IMR-90 (cell line): ENCODE measurements at regions not wholly inside any gene's neighbourhood (a gene's known extent, or its start where the extent isn't known, plus 50 kb on each side); places are given as distances from the start of the nearest gene placed in this dataset.

Source experiments
- ATAC-seq: fragments of 200-7000 bp; cut with Tn5 transposase; 2 replicates; pipeline ENCODE4 v1.9.1; 2020; ENCODE audit warnings: low read depth, mild to moderate bottlenecking, moderate library complexity
- BruUV-seq: library from RNA; stranded (reverse); fragments of 400-500 nt; replicated peaks from 2 replicates; lab custom pipeline; 2021; lab: Mats Ljungman, UMichigan
- CTCF ChIA-PET: fragments of 300-600 bp; formaldehyde crosslinking; extraction: SDS; loops from one replicate; lab custom pipeline; 2021; ENCODE audit warnings: antibody characterized with exemption; lab: Yijun Ruan, JAX
- POLR2A ChIA-PET: fragments of 300-600 bp; sonication (Branson Sonifier 250); formaldehyde crosslinking; loops from one replicate; lab custom pipeline; 2022; ENCODE audit warnings: antibody characterized with exemption; ENCODE audit not compliant: unreplicated experiment; lab: Charles Lee
- DNase-seq: peaks from one replicate; pipeline ENCODE4 v3.0.0; 2013
- H2AFZ ChIP-seq: replicated peaks from 2 replicates; pipeline ENCODE3; 2013; ENCODE audit warnings: low read length, mild to moderate bottlenecking; ENCODE audit not compliant: poor library complexity
- H2AK5ac ChIP-seq: 2 replicates; pipeline ENCODE4 v1.6.1; 2013; ENCODE audit warnings: low read depth, low read length, inconsistent platforms
- H2AK9ac ChIP-seq: replicated peaks from 2 replicates; pipeline ENCODE3; 2013; ENCODE audit warnings: mild to moderate bottlenecking, low read depth, low read length, moderate library complexity; ENCODE audit not compliant: poor library complexity
- H2BK120ac ChIP-seq: 2 replicates; pipeline ENCODE4 v1.6.1; 2013; ENCODE audit warnings: low read depth, low read length, inconsistent platforms
- H2BK15ac ChIP-seq: 3 replicates; pipeline ENCODE4 v1.6.1; 2013; ENCODE audit warnings: low read depth, low read length, inconsistent platforms
- H2BK20ac ChIP-seq: 2 replicates; pipeline ENCODE4 v1.6.1; 2013; ENCODE audit warnings: low read depth, mild to moderate bottlenecking, inconsistent platforms, low read length, moderate library complexity
- H2BK5ac ChIP-seq: 2 replicates; pipeline ENCODE4 v1.6.1; 2013; ENCODE audit warnings: mild to moderate bottlenecking, low read depth, low read length, inconsistent platforms; ENCODE audit not compliant: poor library complexity, severe bottlenecking
- H3K14ac ChIP-seq: replicated peaks from 2 replicates; pipeline ENCODE4 v1.6.1; 2013; ENCODE audit warnings: low read depth, low read length, inconsistent platforms
- H3K18ac ChIP-seq: 2 replicates; pipeline ENCODE4 v1.6.1; 2013; ENCODE audit warnings: low read depth, low read length, control low read depth
- H3K23ac ChIP-seq: 2 replicates; pipeline ENCODE4 v1.6.1; 2013; ENCODE audit warnings: low read depth, low read length, inconsistent platforms
- H3K27ac ChIP-seq: 2 replicates; pipeline ENCODE4 v1.5.1; 2013; ENCODE audit warnings: mild to moderate bottlenecking, control low read depth, low read length; ENCODE audit not compliant: insufficient read depth
- H3K27me3 ChIP-seq: 2 replicates; pipeline ENCODE4 v1.6.1; 2013; ENCODE audit warnings: low read length; ENCODE audit not compliant: control insufficient read depth, insufficient read depth
- H3K36me3 ChIP-seq: 2 replicates; pipeline ENCODE4 v1.6.1; 2013; ENCODE audit warnings: low read length, mixed read lengths; ENCODE audit not compliant: control insufficient read depth, insufficient read depth
- H3K4ac ChIP-seq: 2 replicates; pipeline ENCODE4 v1.6.1; 2013; ENCODE audit warnings: low read depth, low read length, inconsistent platforms
- H3K4me1 ChIP-seq: 2 replicates; pipeline ENCODE4 v1.6.1; 2013; ENCODE audit warnings: low read length, mixed read lengths; ENCODE audit not compliant: control insufficient read depth, insufficient read depth
- H3K4me2 ChIP-seq: 2 replicates; pipeline ENCODE4 v1.6.1; 2013; ENCODE audit warnings: low read depth, mild to moderate bottlenecking, control low read depth, low read length, moderate library complexity
- H3K4me3 ChIP-seq: 2 replicates; pipeline ENCODE4 v1.5.1; 2013; ENCODE audit warnings: low read depth, mild to moderate bottlenecking, control low read depth, low read length, moderate library complexity; ENCODE audit not compliant: insufficient read depth
- H3K56ac ChIP-seq: 2 replicates; pipeline ENCODE4 v1.6.1; 2013; ENCODE audit warnings: low read length, inconsistent platforms; ENCODE audit not compliant: insufficient read depth; ENCODE audit errors: extremely low read depth
- H3K79me1 ChIP-seq, 2 experiments: 2 replicates each; pipeline ENCODE4 v1.6.1; 2013; ENCODE audit warnings: low read length in 2 of 2, inconsistent platforms in 1 of 2, low read depth in 1 of 2
- H3K9ac ChIP-seq: 2 replicates; pipeline ENCODE4 v1.6.1; 2013; ENCODE audit warnings: low read depth, low read length, control low read depth
- H3K9me1 ChIP-seq: 2 replicates; pipeline ENCODE4 v1.6.1; 2013; ENCODE audit warnings: low read length, inconsistent platforms; ENCODE audit not compliant: insufficient read depth
- H3K9me3 ChIP-seq: 2 replicates; pipeline ENCODE4 v1.6.1; 2013; ENCODE audit warnings: low read length; ENCODE audit not compliant: control insufficient read depth, insufficient read depth
- H4K20me1 ChIP-seq: 2 replicates; pipeline ENCODE4 v1.6.1; 2013; ENCODE audit warnings: low read length, inconsistent platforms; ENCODE audit not compliant: insufficient read depth
- H4K5ac ChIP-seq: 2 replicates; pipeline ENCODE4 v1.6.1; 2013; ENCODE audit warnings: mild to moderate bottlenecking, low read depth, low read length, control low read depth
- H4K8ac ChIP-seq, 2 experiments: 2 replicates each; pipeline ENCODE4 v1.6.1; 2013; ENCODE audit warnings: low read depth in 2 of 2, low read length in 2 of 2, control low read depth in 1 of 2, inconsistent platforms in 1 of 2
- H4K91ac ChIP-seq: 2 replicates; pipeline ENCODE4 v1.6.1; 2013; ENCODE audit warnings: low read depth, low read length, inconsistent platforms; ENCODE audit not compliant: insufficient read depth
- BHLHE40 ChIP-seq: fragments of 150-350 bp; IDR thresholded peaks from 2 replicates; pipeline ENCODE4 v1.6.1; 2016; ENCODE audit warnings: mild to moderate bottlenecking, low read depth, low read length
- CEBPB ChIP-seq: IDR thresholded peaks from 2 replicates; pipeline ENCODE4 v1.6.1; 2012; ENCODE audit warnings: low read depth, low read length, improper control_type of control experiment
- CHD1 ChIP-seq: IDR thresholded peaks from 2 replicates; pipeline ENCODE4 v1.6.1; 2012; ENCODE audit warnings: low read depth, low read length, improper control_type of control experiment
- ELK1 ChIP-seq: fragments of 150-350 bp; IDR thresholded peaks from 2 replicates; pipeline ENCODE4 v1.6.1; 2016; ENCODE audit warnings: low read depth, mild to moderate bottlenecking, low read length, moderate library complexity, borderline replicate concordance
- FOS ChIP-seq: fragments of 150-350 bp; IDR thresholded peaks from 2 replicates; pipeline ENCODE4 v1.6.1; 2016; ENCODE audit warnings: low read depth, low read length
- MAZ ChIP-seq: IDR thresholded peaks from 2 replicates; pipeline ENCODE4 v1.6.1; 2012; ENCODE audit warnings: low read depth, mild to moderate bottlenecking, low read length, improper control_type of control experiment, moderate library complexity, borderline replicate concordance
- MXI1 ChIP-seq: IDR thresholded peaks from 2 replicates; pipeline ENCODE4 v1.6.1; 2012; ENCODE audit warnings: low read depth, mild to moderate bottlenecking, low read length, moderate library complexity, borderline replicate concordance
- NFE2L2 ChIP-seq: fragments of 150-350 bp; IDR thresholded peaks from 2 replicates; pipeline ENCODE4 v1.6.1; 2016; ENCODE audit warnings: low read depth, mild to moderate bottlenecking, low read length
- RAD21 ChIP-seq: IDR thresholded peaks from 2 replicates; pipeline ENCODE4 v1.6.1; 2012; ENCODE audit warnings: low read length, improper control_type of control experiment
- RCOR1 ChIP-seq: IDR thresholded peaks from 2 replicates; pipeline ENCODE4 v1.6.1; 2012; ENCODE audit warnings: mild to moderate bottlenecking, low read length, improper control_type of control experiment; ENCODE audit not compliant: insufficient replicate concordance
- SMC3 ChIP-seq: fragments of 150-350 bp; IDR thresholded peaks from 2 replicates; pipeline ENCODE4 v1.6.1; 2016; ENCODE audit warnings: low read depth, mild to moderate bottlenecking, antibody characterized with exemption, low read length, moderate library complexity
- WGBS, 2 experiments: methylation state at CpG; one replicate each; pipeline versions ENCODE4 v1.1.5 to v1.1.7; 2013; ENCODE audit warnings: missing lambda C conversion rate in 2 of 2; ENCODE audit not compliant: insufficient read length in 1 of 2; ENCODE audit errors: extremely low coverage in 2 of 2; 5-methylcytosine and 5-hydroxymethylcytosine counted together
- dilution Hi-C: fragments of 300-500 bp; cut with HindIII; formaldehyde crosslinking; loops from one replicate; pipeline ENCODE4 v1.14.3; 2018; ENCODE audit warnings: low sequenced_read_pairs; ENCODE audit not compliant: unreplicated experiment
- in situ Hi-C: fragments of 300-500 bp; cut with MboI; formaldehyde crosslinking; loops from 3 replicates; pipeline ENCODE4 v1.14.3; 2019; ENCODE audit warnings: low sequenced_read_pairs, inconsistent platforms, mixed read lengths
- intact Hi-C: fragments of 100-400 bp; cut with micrococcal nuclease; formaldehyde crosslinking; loops from 2 replicates; pipeline ENCODE4 v1.10.0; 2022

- TF ChIP-seq ELK1 (no peak), NFE2L2 (no peak), CEBPB (no peak), RAD21 (no peak), SMC3 (no peak), RCOR1 (no peak), MAZ (no peak), MXI1 (no peak), CHD1 (no peak), FOS (no peak), BHLHE40 (no peak)
- Histone ChIP-seq H2AK9ac (no peak overlapping the region), H2AFZ (no peak overlapping the region), H4K8ac (no peak overlapping the region), H4K5ac (no peak overlapping the region), H3K56ac (no peak overlapping the region), H2BK120ac (no peak overlapping the region), H3K79me1 (no peaks in the 10 kb centered on the region), H4K20me1 (no peaks in the 10 kb centered on the region), H2BK15ac (no peak overlapping the region), H3K4ac (no peak overlapping the region), H3K9ac (no peak overlapping the region), H2AK5ac (no peak overlapping the region), H3K27ac (no peak overlapping the region), H3K36me3 (no peaks in the 10 kb centered on the region), H3K18ac (no peak overlapping the region), H2BK5ac (no peak overlapping the region), H3K4me2 (no peak overlapping the region), H3K4me1 (no peaks in the 10 kb centered on the region), H3K9me3 (peaks cover 4% of the 10 kb centered on the region; the same call in 1 of the 2 replicates), H2BK20ac (no peak overlapping the region), H3K9me1 (no peaks in the 10 kb centered on the region), H3K14ac (no peak overlapping the region), H4K91ac (no peak overlapping the region), H3K23ac (no peak overlapping the region), H3K27me3 (no peaks in the 10 kb centered on the region), H3K4me3 (no peak overlapping the region)
- DNase-seq, result no peak
- dilution Hi-C loops (no loop called here), in situ Hi-C loops (no loop called here), intact Hi-C loops (no loop called here)
- ChIA-PET POLR2A (no interaction called here), CTCF (no interaction called here)
- no CpG with 5 or more reads among the region's 5 CpGs for WGBS, 2 experiments
- no peak for ATAC-seq
- no TSS peak for BruUV-seq
Observed at GRCh38 chr4:171759274-171759673, 53.9 kb upstream of the GALNTL6 start.
